ENCODE measurements at regions not wholly inside any gene's neighbourhood (a gene's known extent, or its start where the extent isn't known, plus 50 kb on each side); places are given as distances from the start of the nearest gene placed in this dataset.
"Not testable (repeated sequence)": the region's sequence is repeated elsewhere in the genome, so short reads cannot be mapped to it uniquely, and the experiment has no call there.

GRCh38 chr18:27298214-27298804, 113.2 kb upstream of the CHST9 start:
- TF ChIP-seq, protein P1, sequence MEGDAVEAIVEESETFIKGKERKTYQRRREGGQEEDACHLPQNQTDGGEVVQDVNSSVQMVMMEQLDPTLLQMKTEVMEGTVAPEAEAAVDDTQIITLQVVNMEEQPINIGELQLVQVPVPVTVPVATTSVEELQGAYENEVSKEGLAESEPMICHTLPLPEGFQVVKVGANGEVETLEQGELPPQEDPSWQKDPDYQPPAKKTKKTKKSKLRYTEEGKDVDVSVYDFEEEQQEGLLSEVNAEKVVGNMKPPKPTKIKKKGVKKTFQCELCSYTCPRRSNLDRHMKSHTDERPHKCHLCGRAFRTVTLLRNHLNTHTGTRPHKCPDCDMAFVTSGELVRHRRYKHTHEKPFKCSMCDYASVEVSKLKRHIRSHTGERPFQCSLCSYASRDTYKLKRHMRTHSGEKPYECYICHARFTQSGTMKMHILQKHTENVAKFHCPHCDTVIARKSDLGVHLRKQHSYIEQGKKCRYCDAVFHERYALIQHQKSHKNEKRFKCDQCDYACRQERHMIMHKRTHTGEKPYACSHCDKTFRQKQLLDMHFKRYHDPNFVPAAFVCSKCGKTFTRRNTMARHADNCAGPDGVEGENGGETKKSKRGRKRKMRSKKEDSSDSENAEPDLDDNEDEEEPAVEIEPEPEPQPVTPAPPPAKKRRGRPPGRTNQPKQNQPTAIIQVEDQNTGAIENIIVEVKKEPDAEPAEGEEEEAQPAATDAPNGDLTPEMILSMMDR (conservative IDR thresholded peaks at IDR 0.05 in 1 of 2, IDR thresholded peaks at IDR 0.05 in 1 of 2; ENCODE audit: low read depth in 1 of 2, low read length in 2 of 2): no peak
- TF ChIP-seq EZH2 (IDR thresholded peaks at IDR 0.05; ENCODE audit: low read length, missing control alignments): no peak
- H3K4me1 ChIP-seq (ENCODE audit: control insufficient read depth, extremely low read depth, insufficient read depth, low read length): no peaks in the 10 kb centered on the region
- H4K20me1 ChIP-seq (ENCODE audit: control insufficient read depth, extremely low read depth, insufficient read depth, low read length): no peaks in the 10 kb centered on the region
- H3K9me3 ChIP-seq (ENCODE audit: control insufficient read depth, insufficient read depth, low read depth, low read length): no peaks in the 10 kb centered on the region
- no peak overlapping the region for H3K9ac ChIP-seq (ENCODE audit: insufficient read depth, low read length)
- H3K27ac ChIP-seq (ENCODE audit: insufficient read depth, low read length): no peak overlapping the region
- no peak overlapping the region for H3K4me3 ChIP-seq (replicated peaks in 1 of 4; ENCODE audit: control extremely low read depth in 1 of 4, insufficient read depth in 1 of 4, low read depth in 3 of 4, low read length in 4 of 4)
- H3K36me3 ChIP-seq (ENCODE audit: control insufficient read depth, insufficient read depth, low read length): no peaks in the 10 kb centered on the region
- H3K27me3 ChIP-seq (ENCODE audit: control insufficient read depth, insufficient read depth, low read length): no peaks in the 10 kb centered on the region
- no peak overlapping the region for H3K4me2 ChIP-seq (ENCODE audit: extremely low read depth, insufficient read depth, low read length)
- no peak overlapping the region for H2AFZ ChIP-seq (ENCODE audit: low read length)
- no peak for DNase-seq (ENCODE audit: low read depth in 2 of 2)
- no peaks in the 10 kb centered on the region for H3K79me2 ChIP-seq (ENCODE audit: control insufficient read depth, insufficient read depth, low read length)

DNA sequence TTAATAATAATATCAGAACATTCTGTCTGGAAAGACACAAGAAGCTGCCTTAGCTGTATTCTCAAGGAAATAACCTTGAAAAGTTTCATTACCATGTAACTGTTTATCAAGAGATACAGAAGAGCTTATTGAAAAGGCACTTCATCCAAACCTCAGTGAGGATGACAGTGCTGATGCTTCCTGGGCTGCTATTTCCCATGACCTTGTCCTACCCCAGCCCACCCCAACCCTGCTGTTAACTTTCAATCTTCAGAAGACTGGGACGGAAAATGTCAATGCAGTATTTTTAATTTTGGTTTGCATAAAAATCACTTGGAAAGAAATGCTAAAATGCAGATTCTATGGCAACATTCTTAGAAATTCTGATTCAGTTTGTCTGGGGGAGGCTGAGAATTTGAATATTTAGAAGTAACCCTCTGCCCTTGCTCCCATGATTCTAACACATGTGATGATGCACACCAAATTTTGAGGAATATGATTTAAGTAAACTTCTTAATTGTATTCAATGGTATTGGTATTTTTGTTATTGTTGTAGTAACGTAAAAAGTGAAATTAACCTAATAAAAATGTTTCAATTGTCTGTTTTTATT, 101.0 kb upstream of the CHST9 start:
- H3K9me3 ChIP-seq (ENCODE audit: control insufficient read depth, insufficient read depth, low read depth, low read length); H3K9ac ChIP-seq (ENCODE audit: insufficient read depth, low read length); H4K20me1 ChIP-seq (ENCODE audit: control insufficient read depth, extremely low read depth, insufficient read depth, low read length); H2AFZ ChIP-seq (ENCODE audit: low read length); H3K4me1 ChIP-seq (ENCODE audit: control insufficient read depth, extremely low read depth, insufficient read depth, low read length); H3K4me2 ChIP-seq (ENCODE audit: extremely low read depth, insufficient read depth, low read length); H3K36me3 ChIP-seq (ENCODE audit: control insufficient read depth, insufficient read depth, low read length); DNase-seq (ENCODE audit: low read depth in 2 of 2); H3K4me3 ChIP-seq (replicated peaks in 1 of 4; ENCODE audit: control extremely low read depth in 1 of 4, insufficient read depth in 1 of 4, low read depth in 3 of 4, low read length in 4 of 4); H3K27me3 ChIP-seq (ENCODE audit: control insufficient read depth, insufficient read depth, low read length); H3K27ac ChIP-seq (ENCODE audit: insufficient read depth, low read length); H3K79me2 ChIP-seq (ENCODE audit: control insufficient read depth, insufficient read depth, low read length): not testable (repeated sequence)

DNA sequence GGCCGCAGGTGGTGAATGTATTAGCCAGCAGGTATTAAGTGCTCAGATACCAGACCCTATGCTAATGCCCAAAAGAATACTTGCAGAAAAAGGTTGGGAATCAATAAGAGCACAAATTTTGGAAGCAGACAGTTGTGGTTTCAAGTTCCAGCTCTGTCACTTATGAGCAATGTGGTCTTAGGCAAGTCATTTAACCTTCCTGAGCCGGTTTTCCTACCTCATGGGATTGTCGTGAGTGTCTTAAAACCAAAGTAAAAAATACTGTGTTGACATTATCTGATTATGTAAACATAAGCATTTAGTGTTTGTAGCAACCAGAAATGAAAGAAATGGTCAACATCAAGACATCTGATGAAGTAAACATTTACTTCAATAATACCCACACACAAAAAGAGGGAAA, 93.0 kb upstream of the CHST9 start:
- no peak for TF ChIP-seq EZH2 (IDR thresholded peaks at IDR 0.05; ENCODE audit: low read length, missing control alignments)
- TF ChIP-seq, protein P1 (conservative IDR thresholded peaks at IDR 0.05 in 1 of 2, IDR thresholded peaks at IDR 0.05 in 1 of 2; ENCODE audit: low read depth in 1 of 2, low read length in 2 of 2): no peak
- no peaks in the 10 kb centered on the region for H3K79me2 ChIP-seq (ENCODE audit: control insufficient read depth, insufficient read depth, low read length)
- no peaks in the 10 kb centered on the region for H3K9me3 ChIP-seq (ENCODE audit: control insufficient read depth, insufficient read depth, low read depth, low read length)
- no peak overlapping the region for H3K27ac ChIP-seq (ENCODE audit: insufficient read depth, low read length)
- H3K36me3 ChIP-seq (ENCODE audit: control insufficient read depth, insufficient read depth, low read length): no peaks in the 10 kb centered on the region
- no peak overlapping the region for H3K4me2 ChIP-seq (ENCODE audit: extremely low read depth, insufficient read depth, low read length)
- H3K9ac ChIP-seq (ENCODE audit: insufficient read depth, low read length): no peak overlapping the region
- no peak for DNase-seq (ENCODE audit: low read depth in 2 of 2)
- no peaks in the 10 kb centered on the region for H3K4me1 ChIP-seq (ENCODE audit: control insufficient read depth, extremely low read depth, insufficient read depth, low read length)
- no peak overlapping the region for H3K4me3 ChIP-seq (replicated peaks in 1 of 4; ENCODE audit: control extremely low read depth in 1 of 4, insufficient read depth in 1 of 4, low read depth in 3 of 4, low read length in 4 of 4)
- H4K20me1 ChIP-seq (ENCODE audit: control insufficient read depth, extremely low read depth, insufficient read depth, low read length): no peaks in the 10 kb centered on the region
- no peak overlapping the region for H2AFZ ChIP-seq (ENCODE audit: low read length)
- no peaks in the 10 kb centered on the region for H3K27me3 ChIP-seq (ENCODE audit: control insufficient read depth, insufficient read depth, low read length)

All from fibroblast of lung (primary cell).